ENCODE measurements at regions not wholly inside any gene's neighbourhood (a gene's known extent, or its start where the extent isn't known, plus 50 kb on each side); places are given as distances from the start of the nearest gene placed in this dataset.

DNA sequence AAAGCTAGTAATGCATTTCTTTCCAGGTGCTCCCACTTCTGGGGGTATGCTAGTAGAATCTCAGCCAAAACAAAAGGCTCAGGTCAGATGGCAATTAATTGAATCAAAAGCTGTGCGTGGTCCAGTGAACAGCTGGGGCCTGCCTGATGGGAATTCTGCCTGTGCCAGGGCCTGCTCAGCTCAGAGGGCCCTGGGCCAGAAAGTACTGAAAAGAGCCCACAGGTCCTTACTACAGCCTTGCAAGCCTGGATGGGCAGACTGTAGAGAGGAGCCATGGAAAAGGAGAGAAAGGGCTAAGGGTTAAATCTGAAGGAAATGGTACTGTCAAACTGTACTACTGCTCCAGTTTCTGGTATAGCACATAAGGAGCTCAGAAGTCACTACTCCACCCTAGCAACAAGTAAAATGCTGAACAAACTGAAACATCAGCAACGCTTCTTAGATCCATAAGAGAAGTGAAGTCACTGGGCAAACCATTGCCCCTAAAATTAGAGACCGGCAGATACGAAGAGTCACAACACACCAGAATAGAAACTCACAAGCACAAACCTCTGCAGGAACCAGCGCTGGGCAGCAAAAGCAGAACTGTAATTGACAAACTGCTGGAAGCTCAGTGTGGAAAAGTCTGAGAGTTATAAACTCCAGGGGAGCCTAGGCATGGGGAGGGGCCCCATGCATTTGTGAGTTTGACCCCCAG is 121.1 kb upstream of the SYT6 start:
- no peaks in the 10 kb centered on the region for H3K9me3 Mint-ChIP-seq
- intact Hi-C loops (cut with DNase I, micrococcal nuclease): loop anchor here in 1 of 2 experiments (10.0 kb wide), 1 partner anchor 1130 kb away; no protein-coding TSS in a partner anchor
- Histone ChIP-seq H3K4me1 (ENCODE audit: insufficient read depth, low read length) (no peaks in the 10 kb centered on the region), H3K27me3 (ENCODE audit: control insufficient read depth in 1 of 2, insufficient read depth in 2 of 2, low read length in 2 of 2) (peaks cover 0 to 3% of the 10 kb centered on the region in 2 experiments), H3K9me3 (ENCODE audit: control insufficient read depth in 1 of 2, insufficient read depth in 1 of 2, low read length in 2 of 2) (no peaks in the 10 kb centered on the region), H3K36me3 (ENCODE audit: insufficient read depth, low read length) (no peaks in the 10 kb centered on the region), H3K27ac (ENCODE audit: low read depth in 1 of 2, low read length in 2 of 2) (no peak overlapping the region), H3K4me3 (ENCODE audit: low read length) (no peak overlapping the region)
- H3K27ac Mint-ChIP-seq: no peak overlapping the region
- no peaks in the 10 kb centered on the region for H3K36me3 Mint-ChIP-seq (ENCODE audit: low read depth)
- no peak for ATAC-seq (ENCODE audit: poor library complexity)
- ChIA-PET CTCF (interaction anchor here (0.6 to 1.3 kb wide), 2 partner anchors 8 to 60 kb away, joined by 3 to 4 read pairs; no protein-coding TSS in a partner anchor), POLR2A (interaction anchor here (0.5 kb wide), 1 partner anchor 1161 kb away, joined by 4 read pairs; no protein-coding TSS in a partner anchor)
- no peak for DNase-seq
- no peak overlapping the region for H3K4me3 Mint-ChIP-seq
- no peaks in the 10 kb centered on the region for H3K4me1 Mint-ChIP-seq (ENCODE audit: low read depth)
- H3K27me3 Mint-ChIP-seq: no peaks in the 10 kb centered on the region
- TF ChIP-seq CTCF (IDR thresholded peaks at IDR 0.05): no peak

DNA sequence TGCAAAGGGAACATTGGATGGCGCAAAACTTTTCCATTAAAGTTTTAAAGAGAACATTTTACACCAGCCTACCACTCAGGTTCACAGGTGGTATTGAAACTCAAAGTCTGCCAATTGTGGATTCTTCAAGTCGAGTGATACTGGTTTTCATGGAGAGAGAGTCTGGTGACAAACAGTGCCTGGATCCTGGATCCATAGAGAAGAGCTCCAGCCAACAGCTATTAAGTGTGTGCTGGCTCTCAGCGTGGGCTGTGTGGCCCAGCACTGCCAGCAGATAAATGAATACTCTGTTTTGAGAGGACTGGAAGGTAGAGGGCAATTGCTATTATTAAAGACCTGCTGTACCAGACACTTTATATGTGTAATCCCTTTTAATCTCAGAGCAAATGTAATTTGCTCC is 118.9 kb upstream of the SYT6 start:
- Histone ChIP-seq H3K36me3 (ENCODE audit: insufficient read depth, low read length) (no peaks in the 10 kb centered on the region), H3K4me1 (ENCODE audit: insufficient read depth, low read length) (no peaks in the 10 kb centered on the region), H3K27ac (ENCODE audit: low read depth in 1 of 2, low read length in 2 of 2) (no peak overlapping the region), H3K4me3 (ENCODE audit: low read length) (no peak overlapping the region), H3K9me3 (ENCODE audit: control insufficient read depth in 1 of 2, insufficient read depth in 1 of 2, low read length in 2 of 2) (no peaks in the 10 kb centered on the region), H3K27me3 (ENCODE audit: control insufficient read depth in 1 of 2, insufficient read depth in 2 of 2, low read length in 2 of 2) (peaks cover 0 to 3% of the 10 kb centered on the region in 2 experiments)
- no peaks in the 10 kb centered on the region for H3K4me1 Mint-ChIP-seq (ENCODE audit: low read depth)
- H3K4me3 Mint-ChIP-seq: no peak overlapping the region
- H3K36me3 Mint-ChIP-seq (ENCODE audit: low read depth): no peaks in the 10 kb centered on the region
- ATAC-seq (ENCODE audit: poor library complexity) (no peak), DNase-seq (no peak)
- H3K9me3 Mint-ChIP-seq: no peaks in the 10 kb centered on the region
- no peak overlapping the region for H3K27ac Mint-ChIP-seq
- CTCF ChIA-PET: interaction anchor here (0.5 kb wide), 1 partner anchor 249 kb away, joined by 3 read pairs; no protein-coding TSS in a partner anchor
- H3K27me3 Mint-ChIP-seq: peaks cover 4% of the 10 kb centered on the region
- intact Hi-C loops (cut with DNase I, micrococcal nuclease): loop anchor here in 1 of 2 experiments (10.0 kb wide), 1 partner anchor 1128 kb away; no protein-coding TSS in a partner anchor
- POLR2A ChIA-PET: no interaction called here
- TF ChIP-seq CTCF (IDR thresholded peaks at IDR 0.05): no peak

DNA sequence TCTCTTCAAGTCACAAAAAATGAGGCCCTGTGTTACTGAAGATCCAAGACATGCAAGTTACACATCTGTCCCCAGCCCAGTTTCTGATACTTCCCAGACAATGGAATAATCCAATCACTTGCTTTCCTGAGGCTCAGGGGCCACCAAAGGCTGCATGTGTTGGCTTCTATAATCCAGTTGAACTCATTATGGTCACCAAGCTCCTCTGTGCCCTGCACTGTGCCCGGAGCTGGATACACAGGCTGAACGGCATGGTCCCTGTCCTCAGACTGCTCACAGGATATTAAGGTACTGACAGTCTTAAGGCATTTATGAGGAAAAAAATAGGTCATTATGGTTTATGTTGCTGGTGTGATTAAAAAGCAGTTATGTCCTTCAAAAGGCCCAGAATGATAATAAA is 117.0 kb upstream of the SYT6 start:
- Mint-ChIP-seq H3K4me1 (ENCODE audit: low read depth) (no peaks in the 10 kb centered on the region), H3K27ac (no peak overlapping the region), H3K27me3 (peaks cover 16% of the 10 kb centered on the region), H3K36me3 (ENCODE audit: low read depth) (no peaks in the 10 kb centered on the region), H3K4me3 (no peak overlapping the region), H3K9me3 (no peaks in the 10 kb centered on the region)
- H3K27ac ChIP-seq (ENCODE audit: low read depth in 1 of 2, low read length in 2 of 2): no peak overlapping the region
- intact Hi-C loops (cut with DNase I, micrococcal nuclease): loop anchor here in 1 of 2 experiments (10.0 kb wide), 1 partner anchor 1126 kb away; no protein-coding TSS in a partner anchor
- H3K4me3 ChIP-seq (ENCODE audit: low read length): no peak overlapping the region
- no peak for DNase-seq
- no peak for ATAC-seq (ENCODE audit: poor library complexity)
- H3K4me1 ChIP-seq (ENCODE audit: insufficient read depth, low read length): no peaks in the 10 kb centered on the region
- H3K9me3 ChIP-seq (ENCODE audit: control insufficient read depth in 1 of 2, insufficient read depth in 1 of 2, low read length in 2 of 2): no peaks in the 10 kb centered on the region
- H3K36me3 ChIP-seq (ENCODE audit: insufficient read depth, low read length): no peaks in the 10 kb centered on the region
- peaks cover 3% of the 10 kb centered on the region in 2 experiments for H3K27me3 ChIP-seq (ENCODE audit: control insufficient read depth in 1 of 2, insufficient read depth in 2 of 2, low read length in 2 of 2)
- CTCF ChIA-PET: no interaction called here
- POLR2A ChIA-PET: interaction anchor here (0.7 kb wide), 1 partner anchor 178 kb away, joined by 3 read pairs; no protein-coding TSS in a partner anchor
- TF ChIP-seq CTCF (IDR thresholded peaks at IDR 0.05): no peak
